ENCODE measurements at regions not wholly inside any gene's neighbourhood (a gene's known extent, or its start where the extent isn't known, plus 50 kb on each side); places are given as distances from the start of the nearest gene placed in this dataset.

DNA sequence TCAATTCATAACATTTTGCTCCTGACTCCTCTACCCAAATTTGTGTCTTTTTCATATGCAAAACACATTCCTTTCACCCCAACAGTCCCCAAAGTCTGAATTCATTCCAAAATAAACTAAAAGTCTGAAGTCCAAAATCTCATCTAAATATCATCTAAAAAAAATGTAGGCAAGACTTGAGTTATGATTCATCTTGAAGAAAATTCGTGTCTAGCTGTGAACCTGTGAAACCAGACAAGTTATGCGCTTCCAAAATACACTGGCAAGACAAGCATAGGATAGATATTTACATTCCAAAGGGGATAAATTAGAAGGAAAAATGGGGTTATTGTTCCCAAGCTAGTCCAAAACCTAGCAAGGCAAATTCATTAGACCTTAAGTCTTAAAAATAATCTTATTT is 1302.0 kb upstream of the GBE1 start:
- DNase-seq (ENCODE audit: low read depth): no peak
- TF ChIP-seq CTCF (IDR thresholded peaks at IDR 0.05; ENCODE audit: low read depth, low read length, missing control alignments): no peak
- no peak overlapping the region for H3K4me3 ChIP-seq (ENCODE audit: low read depth, low read length)
- in situ Hi-C loops (cut with HindIII; ENCODE audit: low sequenced_read_pairs): no loop called here

GRCh38 chr3:83048556-83048955 is 1287.1 kb upstream of the GBE1 start:
- H3K4me3 ChIP-seq (ENCODE audit: low read depth, low read length): no peak overlapping the region
- DNase-seq (ENCODE audit: low read depth): no peak
- no peak for TF ChIP-seq CTCF (IDR thresholded peaks at IDR 0.05; ENCODE audit: low read depth, low read length, missing control alignments)
- in situ Hi-C loops (cut with HindIII; ENCODE audit: low sequenced_read_pairs): no loop called here

- TF ChIP-seq CTCF (IDR thresholded peaks at IDR 0.05; ENCODE audit: low read depth, low read length, missing control alignments): no peak
- H3K4me3 ChIP-seq (ENCODE audit: low read depth, low read length): no peak overlapping the region
- in situ Hi-C loops (cut with HindIII; ENCODE audit: low sequenced_read_pairs): no loop called here
- peak; percentile 49 for DNase-seq (ENCODE audit: low read depth)
Observed at GRCh38 chr3:83039422-83039821, 1278.0 kb upstream of the GBE1 start.

DNA sequence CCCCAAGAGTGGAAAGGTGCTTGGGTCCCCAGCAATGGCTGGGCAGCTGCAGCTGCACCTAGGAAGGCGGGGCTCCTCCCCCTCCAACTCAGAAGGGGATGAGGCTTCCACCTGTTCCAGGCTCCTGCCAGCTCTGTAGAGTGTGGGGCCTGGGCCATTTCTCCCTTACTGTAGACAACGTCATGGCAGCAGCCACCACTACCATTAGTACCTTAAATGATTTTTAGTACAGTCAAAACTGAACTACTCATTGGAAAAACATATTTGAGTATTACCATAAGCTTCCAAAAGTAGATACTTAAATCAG is 1274.2 kb upstream of the GBE1 start:
- no peak overlapping the region for H3K4me3 ChIP-seq (ENCODE audit: low read depth, low read length)
- no peak for TF ChIP-seq CTCF (IDR thresholded peaks at IDR 0.05; ENCODE audit: low read depth, low read length, missing control alignments)
- no peak for DNase-seq (ENCODE audit: low read depth)
- in situ Hi-C loops (cut with HindIII; ENCODE audit: low sequenced_read_pairs): no loop called here

GRCh38 chr3:83034806-83035703 is 1273.6 kb upstream of the GBE1 start:
- no peak for DNase-seq (ENCODE audit: low read depth)
- no peak for TF ChIP-seq CTCF (IDR thresholded peaks at IDR 0.05; ENCODE audit: low read depth, low read length, missing control alignments)
- no peak overlapping the region for H3K4me3 ChIP-seq (ENCODE audit: low read depth, low read length)
- in situ Hi-C loops (cut with HindIII; ENCODE audit: low sequenced_read_pairs): no loop called here

- H3K4me3 ChIP-seq (ENCODE audit: low read depth, low read length): no peak overlapping the region
- DNase-seq (ENCODE audit: low read depth): peak; percentile 22
- no peak for TF ChIP-seq CTCF (IDR thresholded peaks at IDR 0.05; ENCODE audit: low read depth, low read length, missing control alignments)
- in situ Hi-C loops (cut with HindIII; ENCODE audit: low sequenced_read_pairs): no loop called here
Observed at GRCh38 chr3:83033133-83033532, 1271.7 kb upstream of the GBE1 start.
